SKM-1 (cell line): ENCODE measurements at regions not wholly inside any gene's neighbourhood (a gene's known extent, or its start where the extent isn't known, plus 50 kb on each side); places are given as distances from the start of the nearest gene placed in this dataset.
"Not testable (repeated sequence)": the region's sequence is repeated elsewhere in the genome, so short reads cannot be mapped to it uniquely, and the experiment has no call there.

Experiments
- DNase-seq: peaks from one replicate; lab custom pipeline; 2025; ENCODE audit not compliant: unreplicated experiment; lab: John Stamatoyannopoulos, UW

- no peak for DNase-seq
Measured at GRCh38 chr12:41684997-41685396, 459.7 kb downstream of the GXYLT1 start.

DNA sequence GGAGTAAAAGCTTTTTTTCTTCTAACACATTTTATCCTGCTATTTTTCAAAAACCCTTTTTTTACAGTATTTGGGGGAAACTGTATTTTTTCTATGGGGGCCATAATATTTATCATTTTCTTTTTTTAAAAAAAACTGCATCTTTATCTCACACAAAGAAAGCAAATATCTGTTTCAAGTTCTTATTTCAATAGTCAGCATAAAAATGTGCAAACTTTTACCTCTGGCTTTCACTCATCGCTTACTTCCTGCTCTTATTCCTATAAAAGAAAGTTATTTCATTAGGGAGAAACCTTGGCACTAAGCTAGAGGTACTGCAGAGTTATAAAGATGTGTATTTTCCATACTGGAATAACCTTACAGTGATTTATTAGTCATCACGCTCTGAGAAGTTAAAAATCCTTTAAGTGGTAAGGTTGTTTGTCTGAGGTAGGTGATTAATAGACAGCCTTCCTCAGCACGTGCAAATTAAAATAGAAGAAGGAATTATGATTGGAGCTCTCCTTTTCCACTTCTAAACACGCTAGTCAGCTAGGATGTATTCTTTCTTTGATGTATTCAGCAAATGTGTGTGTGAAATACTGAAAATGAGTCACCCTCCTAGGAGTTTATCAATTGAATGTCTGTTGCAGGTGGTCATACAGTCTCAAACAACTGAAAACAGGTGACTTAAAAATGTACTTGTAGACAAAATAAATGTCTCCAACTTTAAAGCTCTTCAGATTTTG is 461.0 kb downstream of the GXYLT1 start:
- no peak for DNase-seq

DNA sequence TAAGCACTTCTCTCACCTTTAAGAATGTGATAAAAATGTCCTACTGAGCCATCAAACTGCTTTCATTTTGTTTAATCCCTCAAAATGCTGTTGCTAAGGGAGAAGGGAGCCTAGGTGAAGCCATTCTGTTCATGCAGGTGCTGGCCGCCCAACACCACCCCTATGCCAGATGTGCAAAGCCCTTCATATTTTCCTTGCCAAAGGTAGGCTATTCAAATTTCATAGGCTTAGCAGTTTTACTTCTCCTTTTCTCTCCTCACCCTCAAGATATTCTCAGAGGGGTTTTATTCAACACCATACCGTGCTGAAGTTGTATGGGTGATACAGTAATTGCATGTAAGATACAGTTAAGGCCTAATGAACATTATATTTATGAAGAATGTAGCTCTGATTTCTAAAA is 461.7 kb downstream of the GXYLT1 start:
- no peak for DNase-seq

- no peak for DNase-seq
Measured at GRCh38 chr12:41681898-41682297, 462.8 kb downstream of the GXYLT1 start.

GRCh38 chr12:41680155-41680554 is 464.5 kb downstream of the GXYLT1 start:
- no peak for DNase-seq

GRCh38 chr12:41663598-41664265 is 475.6 kb downstream of the PDZRN4 start:
- no peak for DNase-seq

- no peak for DNase-seq
Measured at GRCh38 chr12:41661141-41661765, 473.1 kb downstream of the PDZRN4 start.

GRCh38 chr12:41656454-41656853 is 468.3 kb downstream of the PDZRN4 start:
- no peak for DNase-seq

DNA sequence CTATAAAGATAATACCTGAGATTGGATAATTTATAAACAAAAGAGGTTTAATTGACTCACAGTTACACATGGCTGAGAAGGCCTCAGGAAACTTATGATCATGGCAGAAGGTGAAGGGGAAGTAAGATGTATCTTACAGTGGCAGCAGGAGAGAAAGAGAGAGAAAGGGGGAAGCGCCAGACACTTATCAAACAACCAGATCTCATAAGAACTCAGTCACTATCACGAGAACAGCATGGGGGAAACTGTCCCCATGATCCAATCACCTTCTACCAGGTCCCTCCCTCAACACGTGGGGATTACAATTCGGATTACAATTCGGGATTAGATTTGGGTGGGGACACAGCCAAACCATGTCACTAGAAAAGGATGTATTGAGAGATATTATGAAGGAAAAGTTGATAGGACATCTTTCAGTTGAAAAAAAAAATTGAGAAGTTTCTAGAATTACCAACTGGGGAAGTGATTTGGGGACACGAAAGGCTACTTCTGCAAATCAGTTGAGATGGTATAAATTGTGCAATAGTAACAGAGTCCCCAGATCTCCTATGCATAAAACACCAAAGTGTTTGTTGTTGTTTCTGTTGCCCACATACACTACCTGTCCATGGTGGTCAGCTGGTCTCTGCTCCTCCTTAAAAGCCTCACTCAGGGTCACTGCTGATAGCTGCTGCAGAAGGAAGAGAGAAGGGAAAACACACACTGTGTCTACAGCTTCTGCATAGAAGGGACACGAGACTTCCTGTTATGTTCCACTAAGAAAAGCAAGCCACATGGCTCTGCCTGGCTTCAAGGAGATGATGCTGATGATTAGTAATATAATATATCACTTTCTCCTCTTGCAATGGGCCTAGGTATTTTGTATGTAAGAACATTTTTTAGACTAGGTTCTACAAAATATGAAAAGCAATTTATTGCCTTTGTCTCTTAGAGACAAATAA is 465.5 kb downstream of the PDZRN4 start:
- DNase-seq, result no peak

GRCh38 chr12:41652981-41653380 is 464.9 kb downstream of the PDZRN4 start:
- no peak for DNase-seq

DNA sequence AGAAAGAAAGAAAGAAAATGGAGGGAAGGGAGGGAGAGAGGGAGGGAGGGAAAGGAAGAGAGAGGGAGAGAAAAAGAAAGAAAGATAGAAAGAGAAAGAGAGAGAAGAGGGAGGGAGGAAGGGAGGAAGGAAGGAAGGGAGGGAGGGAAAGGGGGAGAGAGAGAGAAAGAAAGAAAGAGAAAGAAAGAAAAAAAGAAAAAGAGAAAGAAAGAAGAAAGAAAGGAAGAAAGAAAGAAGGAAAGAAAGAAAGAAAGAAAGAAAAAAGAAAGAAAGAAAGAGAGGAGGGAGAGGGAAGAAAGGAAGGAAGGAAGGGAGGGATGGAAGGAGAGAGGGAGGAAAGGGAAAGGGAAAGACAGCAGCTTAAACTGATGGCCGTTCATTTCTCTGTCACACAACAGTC is 457.5 kb downstream of the PDZRN4 start:
- DNase-seq, result no peak

- not testable (repeated sequence) for DNase-seq
Measured at GRCh38 chr12:41642808-41643207, 454.7 kb downstream of the PDZRN4 start.

GRCh38 chr12:41636653-41637052 is 448.5 kb downstream of the PDZRN4 start:
- no peak for DNase-seq

GRCh38 chr12:41635626-41636364 is 447.7 kb downstream of the PDZRN4 start:
- DNase-seq, result no peak

DNA sequence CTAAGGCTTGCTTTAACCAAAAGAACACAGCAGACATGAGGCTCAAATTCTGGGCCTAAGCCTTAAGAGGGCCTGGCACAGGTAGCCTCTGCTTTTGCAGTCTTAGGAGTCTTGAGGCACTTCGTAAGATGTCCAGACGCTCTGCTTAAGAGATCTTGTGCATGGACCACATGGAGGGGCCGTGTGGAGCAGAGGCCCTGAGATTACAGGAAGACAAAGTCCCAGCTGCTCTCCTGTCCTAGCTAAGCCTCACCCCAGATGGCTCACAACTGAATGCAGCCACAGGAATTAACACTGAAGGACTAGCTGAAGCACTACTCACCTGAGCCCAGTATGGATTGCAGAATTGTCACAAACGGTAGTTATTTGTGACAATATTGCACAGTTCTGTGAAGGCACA is 446.0 kb downstream of the PDZRN4 start:
- no peak for DNase-seq

DNA sequence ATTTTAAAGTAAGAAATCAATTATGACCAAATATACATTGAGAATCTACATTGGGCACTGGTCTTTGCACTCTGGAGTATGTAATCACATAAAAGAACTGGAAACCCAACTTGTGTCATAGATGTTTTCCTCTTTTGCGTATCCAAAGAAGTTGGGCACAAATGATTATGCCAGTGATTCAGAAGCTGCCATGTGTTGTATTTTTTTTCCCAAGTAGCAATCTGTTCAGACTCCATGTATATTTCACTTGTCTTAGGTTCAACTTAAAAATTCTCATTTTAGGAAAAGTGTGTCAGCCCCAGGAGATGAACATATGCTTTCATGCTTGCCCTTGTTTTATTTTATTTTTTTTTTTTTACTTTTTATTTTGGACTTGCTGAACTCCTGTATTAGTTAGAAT is 441.5 kb downstream of the PDZRN4 start:
- no peak for DNase-seq

- no peak for DNase-seq
Measured at GRCh38 chr12:41627476-41627875, 439.4 kb downstream of the PDZRN4 start.

DNA sequence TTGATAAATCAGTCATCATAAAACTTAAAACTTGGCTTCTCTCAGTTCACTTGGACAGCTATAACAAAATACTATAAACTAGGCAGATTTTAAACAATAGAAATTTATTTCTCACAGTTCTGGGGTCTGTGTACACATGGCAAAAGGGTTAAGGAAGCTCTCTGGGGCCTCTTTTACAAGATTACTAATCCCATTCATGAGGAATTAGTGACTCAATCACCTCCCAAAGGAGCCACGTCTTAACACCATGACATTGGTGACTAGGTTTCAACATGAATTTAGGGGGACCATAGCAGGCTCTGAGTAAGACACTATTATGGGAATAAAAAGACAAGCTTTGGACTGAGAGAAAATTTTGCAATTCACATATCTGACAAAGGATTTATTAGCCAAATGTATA is 436.5 kb downstream of the PDZRN4 start:
- DNase-seq, result no peak
